ENCODE measurements at regions not wholly inside any gene's neighbourhood (a gene's known extent, or its start where the extent isn't known, plus 50 kb on each side); places are given as distances from the start of the nearest gene placed in this dataset.

DNA sequence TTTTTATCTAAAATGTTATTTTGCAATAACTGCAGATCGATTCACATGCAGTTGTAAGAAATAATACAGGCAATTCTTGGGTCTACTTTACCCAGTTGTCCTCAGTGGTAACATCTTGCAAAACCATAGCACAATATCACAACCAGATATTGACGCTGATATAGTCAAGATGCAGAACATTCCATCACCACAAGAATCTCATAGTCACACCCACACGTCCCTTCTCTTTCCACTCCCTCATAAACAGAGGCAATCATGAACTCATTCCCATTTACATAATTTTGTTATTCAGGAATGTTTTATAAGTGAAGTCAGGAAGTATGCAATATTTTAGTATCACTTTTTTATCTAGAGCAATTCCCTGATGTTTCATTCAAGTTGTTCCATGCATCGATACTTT, 797.5 kb upstream of the RAB6C start:
- TF ChIP-seq, protein P1, sequence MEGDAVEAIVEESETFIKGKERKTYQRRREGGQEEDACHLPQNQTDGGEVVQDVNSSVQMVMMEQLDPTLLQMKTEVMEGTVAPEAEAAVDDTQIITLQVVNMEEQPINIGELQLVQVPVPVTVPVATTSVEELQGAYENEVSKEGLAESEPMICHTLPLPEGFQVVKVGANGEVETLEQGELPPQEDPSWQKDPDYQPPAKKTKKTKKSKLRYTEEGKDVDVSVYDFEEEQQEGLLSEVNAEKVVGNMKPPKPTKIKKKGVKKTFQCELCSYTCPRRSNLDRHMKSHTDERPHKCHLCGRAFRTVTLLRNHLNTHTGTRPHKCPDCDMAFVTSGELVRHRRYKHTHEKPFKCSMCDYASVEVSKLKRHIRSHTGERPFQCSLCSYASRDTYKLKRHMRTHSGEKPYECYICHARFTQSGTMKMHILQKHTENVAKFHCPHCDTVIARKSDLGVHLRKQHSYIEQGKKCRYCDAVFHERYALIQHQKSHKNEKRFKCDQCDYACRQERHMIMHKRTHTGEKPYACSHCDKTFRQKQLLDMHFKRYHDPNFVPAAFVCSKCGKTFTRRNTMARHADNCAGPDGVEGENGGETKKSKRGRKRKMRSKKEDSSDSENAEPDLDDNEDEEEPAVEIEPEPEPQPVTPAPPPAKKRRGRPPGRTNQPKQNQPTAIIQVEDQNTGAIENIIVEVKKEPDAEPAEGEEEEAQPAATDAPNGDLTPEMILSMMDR (IDR thresholded peaks at IDR 0.05): no peak
- Mint-ChIP-seq H3K4me3 (no peak overlapping the region), H3K27ac (no peak overlapping the region), H3K36me3 (ENCODE audit: low read depth) (no peaks in the 10 kb centered on the region), H3K27me3 (no peaks in the 10 kb centered on the region), H3K4me1 (ENCODE audit: low read depth) (no peaks in the 10 kb centered on the region), H3K9me3 (no peaks in the 10 kb centered on the region)
- Histone ChIP-seq H3K36me3 (ENCODE audit: insufficient read depth, low read length) (no peaks in the 10 kb centered on the region), H3K4me3 (ENCODE audit: low read length) (no peak overlapping the region), H3K27me3 (ENCODE audit: control insufficient read depth in 1 of 2, insufficient read depth in 2 of 2, low read length in 2 of 2) (no peaks in the 10 kb centered on the region), H3K9me3 (ENCODE audit: control insufficient read depth in 1 of 2, insufficient read depth in 1 of 2, low read length in 2 of 2) (peaks cover 0 to 8% of the 10 kb centered on the region in 2 experiments), H3K4me1 (ENCODE audit: insufficient read depth, low read length) (no peaks in the 10 kb centered on the region), H3K27ac (ENCODE audit: low read depth in 1 of 2, low read length in 2 of 2) (no peak overlapping the region)
- CTCF ChIA-PET: no interaction called here
- POLR2A ChIA-PET: no interaction called here
- intact Hi-C loops (cut with DNase I, micrococcal nuclease): no loop called here
- DNase-seq (no peak), ATAC-seq (ENCODE audit: poor library complexity) (no peak)

DNA sequence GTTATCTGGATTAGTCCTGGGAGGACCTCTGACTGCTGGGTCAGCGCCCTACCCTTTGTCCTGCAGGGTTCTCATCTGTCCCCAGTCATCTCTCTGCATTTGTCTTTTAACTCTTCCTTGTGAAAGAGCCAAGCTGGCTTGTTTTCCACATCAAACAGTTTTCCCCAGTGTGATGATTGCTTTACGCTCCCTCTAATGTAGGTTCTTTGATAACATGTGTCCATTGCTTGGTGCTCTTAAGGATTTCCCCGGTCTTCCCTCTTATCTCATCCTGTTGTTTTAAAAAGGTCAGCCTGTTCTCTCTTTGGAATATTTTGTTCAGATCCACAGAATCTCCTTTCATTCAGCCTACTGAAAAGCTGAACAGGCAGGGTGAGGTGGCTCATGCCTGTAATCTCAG, 792.1 kb upstream of the RAB6C start:
- ATAC-seq (ENCODE audit: poor library complexity): no peak
- Histone ChIP-seq H3K9me3 (ENCODE audit: control insufficient read depth in 1 of 2, insufficient read depth in 1 of 2, low read length in 2 of 2) (peaks cover 0 to 26% of the 10 kb centered on the region in 2 experiments), H3K4me3 (ENCODE audit: low read length) (no peak overlapping the region), H3K4me1 (ENCODE audit: insufficient read depth, low read length) (no peaks in the 10 kb centered on the region), H3K36me3 (ENCODE audit: insufficient read depth, low read length) (no peaks in the 10 kb centered on the region), H3K27ac (ENCODE audit: low read depth in 1 of 2, low read length in 2 of 2) (no peak overlapping the region), H3K27me3 (ENCODE audit: control insufficient read depth in 1 of 2, insufficient read depth in 2 of 2, low read length in 2 of 2) (no peaks in the 10 kb centered on the region)
- Mint-ChIP-seq H3K27me3 (peaks cover 6% of the 10 kb centered on the region), H3K4me3 (no peak overlapping the region), H3K27ac (no peak overlapping the region), H3K4me1 (ENCODE audit: low read depth) (no peaks in the 10 kb centered on the region), H3K9me3 (no peaks in the 10 kb centered on the region), H3K36me3 (ENCODE audit: low read depth) (no peaks in the 10 kb centered on the region)
- POLR2A ChIA-PET: no interaction called here
- TF ChIP-seq, protein P1 (IDR thresholded peaks at IDR 0.05): no peak
- DNase-seq: no peak
- CTCF ChIA-PET: no interaction called here
- intact Hi-C loops (cut with DNase I, micrococcal nuclease): no loop called here

- no peak overlapping the region for H3K27ac Mint-ChIP-seq
- CTCF ChIA-PET: no interaction called here
- intact Hi-C loops (cut with DNase I, micrococcal nuclease): no loop called here
These were observed 791.0 kb upstream of the RAB6C start for GRCh38 chr2:129188451-129188850.

More at GRCh38 chr2:129188451-129188850, 791.0 kb upstream of the RAB6C start:
- H3K27me3 ChIP-seq (ENCODE audit: control insufficient read depth in 1 of 2, insufficient read depth in 2 of 2, low read length in 2 of 2): no peaks in the 10 kb centered on the region
- H3K36me3 Mint-ChIP-seq (ENCODE audit: low read depth): no peaks in the 10 kb centered on the region
- POLR2A ChIA-PET: no interaction called here
- no peaks in the 10 kb centered on the region for H3K36me3 ChIP-seq (ENCODE audit: insufficient read depth, low read length)
- H3K4me3 ChIP-seq (ENCODE audit: low read length): no peak overlapping the region
- no peaks in the 10 kb centered on the region for H3K4me1 ChIP-seq (ENCODE audit: insufficient read depth, low read length)
- no peak overlapping the region for H3K4me3 Mint-ChIP-seq
- DNase-seq (no peak), ATAC-seq (ENCODE audit: poor library complexity) (no peak)
- H3K27ac ChIP-seq (ENCODE audit: low read depth in 1 of 2, low read length in 2 of 2): no peak overlapping the region
- no peaks in the 10 kb centered on the region for H3K9me3 Mint-ChIP-seq
- TF ChIP-seq, protein P1 (IDR thresholded peaks at IDR 0.05): no peak
- H3K4me1 Mint-ChIP-seq (ENCODE audit: low read depth): no peaks in the 10 kb centered on the region
- H3K9me3 ChIP-seq (ENCODE audit: control insufficient read depth in 1 of 2, insufficient read depth in 1 of 2, low read length in 2 of 2): peaks cover 0 to 33% of the 10 kb centered on the region in 2 experiments
- H3K27me3 Mint-ChIP-seq: peaks cover 6% of the 10 kb centered on the region

All from CD4-positive, alpha-beta T cell (primary cell).